ENCODE measurements at regions not wholly inside any gene's neighbourhood (a gene's known extent, or its start where the extent isn't known, plus 50 kb on each side); places are given as distances from the start of the nearest gene placed in this dataset.

DNA sequence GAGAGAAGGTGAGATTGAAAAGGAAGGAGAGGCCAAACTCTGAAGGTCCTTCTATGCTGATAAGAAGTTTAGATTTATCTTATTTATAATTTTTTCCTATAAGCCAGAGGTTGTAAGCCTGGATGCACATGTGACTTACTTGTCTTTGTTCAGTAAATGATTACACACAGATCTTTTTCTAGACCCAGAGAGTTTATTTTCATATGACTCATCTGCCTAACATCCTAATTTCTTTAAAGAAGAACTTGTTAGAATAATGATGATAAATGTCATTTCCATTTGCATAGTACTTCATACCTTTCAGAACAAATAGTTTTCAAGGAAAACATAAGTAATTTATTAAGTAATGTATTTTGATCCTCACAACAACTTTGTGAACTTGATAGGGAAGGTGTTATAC is 434.8 kb upstream of the DPH6 start:
- TF ChIP-seq, protein P1, sequence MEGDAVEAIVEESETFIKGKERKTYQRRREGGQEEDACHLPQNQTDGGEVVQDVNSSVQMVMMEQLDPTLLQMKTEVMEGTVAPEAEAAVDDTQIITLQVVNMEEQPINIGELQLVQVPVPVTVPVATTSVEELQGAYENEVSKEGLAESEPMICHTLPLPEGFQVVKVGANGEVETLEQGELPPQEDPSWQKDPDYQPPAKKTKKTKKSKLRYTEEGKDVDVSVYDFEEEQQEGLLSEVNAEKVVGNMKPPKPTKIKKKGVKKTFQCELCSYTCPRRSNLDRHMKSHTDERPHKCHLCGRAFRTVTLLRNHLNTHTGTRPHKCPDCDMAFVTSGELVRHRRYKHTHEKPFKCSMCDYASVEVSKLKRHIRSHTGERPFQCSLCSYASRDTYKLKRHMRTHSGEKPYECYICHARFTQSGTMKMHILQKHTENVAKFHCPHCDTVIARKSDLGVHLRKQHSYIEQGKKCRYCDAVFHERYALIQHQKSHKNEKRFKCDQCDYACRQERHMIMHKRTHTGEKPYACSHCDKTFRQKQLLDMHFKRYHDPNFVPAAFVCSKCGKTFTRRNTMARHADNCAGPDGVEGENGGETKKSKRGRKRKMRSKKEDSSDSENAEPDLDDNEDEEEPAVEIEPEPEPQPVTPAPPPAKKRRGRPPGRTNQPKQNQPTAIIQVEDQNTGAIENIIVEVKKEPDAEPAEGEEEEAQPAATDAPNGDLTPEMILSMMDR (IDR thresholded peaks at IDR 0.05; ENCODE audit: low read depth, low read length, poor library complexity, severe bottlenecking): no peak
- TF ChIP-seq EZH2phosphoT487 (IDR thresholded peaks at IDR 0.05; ENCODE audit: borderline replicate concordance, low read length): no peak
